ENCODE measurements at regions not wholly inside any gene's neighbourhood (a gene's known extent, or its start where the extent isn't known, plus 50 kb on each side); places are given as distances from the start of the nearest gene placed in this dataset.

DNA sequence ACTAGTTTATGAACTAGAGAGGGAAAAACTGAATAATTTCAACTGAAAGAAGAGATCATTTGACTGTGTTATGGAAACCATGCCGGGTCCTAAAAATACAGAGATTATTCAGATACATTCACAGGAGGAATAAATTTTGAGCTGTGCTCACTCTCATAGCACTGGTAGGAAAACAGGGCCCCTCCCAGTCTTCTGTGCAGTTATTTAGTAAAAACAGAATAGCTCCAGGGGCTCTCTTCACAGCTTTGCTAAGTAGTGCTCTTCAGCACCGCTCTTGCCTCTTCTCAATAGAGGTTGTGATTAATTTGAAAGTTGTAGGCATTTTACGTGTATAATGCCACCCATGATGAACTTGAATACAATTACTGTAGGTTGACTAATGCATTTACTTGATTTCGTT lies 435.9 kb upstream of the PDE3A start:
- Histone ChIP-seq H3K9me1 (ENCODE audit: control insufficient read depth, insufficient read depth, low read length) (no peaks in the 10 kb centered on the region), H3K9ac (ENCODE audit: insufficient read depth in 1 of 2, low read depth in 2 of 2, low read length in 2 of 2) (no peak overlapping the region), H2AFZ (ENCODE audit: low read depth, low read length) (no peak overlapping the region), H3K4me2 (ENCODE audit: insufficient read depth, low read length) (no peak overlapping the region), H3K4me3 (no peak overlapping the region), H3K9me3 (replicated peaks; ENCODE audit: control insufficient read depth, insufficient read depth, low read depth, low read length) (no peaks in the 10 kb centered on the region), H4K20me1 (replicated peaks; ENCODE audit: control insufficient read depth, insufficient read depth, low read length) (no peaks in the 10 kb centered on the region), H3K4me1 (replicated peaks in 1 of 2; ENCODE audit: control insufficient read depth in 2 of 2, insufficient read depth in 2 of 2, low read length in 2 of 2) (no peaks in the 10 kb centered on the region), H3K79me2 (ENCODE audit: control insufficient read depth, insufficient read depth, low read length) (no peaks in the 10 kb centered on the region), H3K36me3 (ENCODE audit: control insufficient read depth, insufficient read depth, low read length) (no peaks in the 10 kb centered on the region), H3K27ac (ENCODE audit: extremely low read depth, low read depth, low read length) (no peak overlapping the region), H3K27me3 (ENCODE audit: control insufficient read depth in 2 of 2, insufficient read depth in 2 of 2, low read length in 2 of 2) (no peaks in the 10 kb centered on the region)
- in situ Hi-C loops (cut with MboI) (no loop called here), intact Hi-C loops (cut with micrococcal nuclease) (no loop called here)
- TF ChIP-seq, protein P1, sequence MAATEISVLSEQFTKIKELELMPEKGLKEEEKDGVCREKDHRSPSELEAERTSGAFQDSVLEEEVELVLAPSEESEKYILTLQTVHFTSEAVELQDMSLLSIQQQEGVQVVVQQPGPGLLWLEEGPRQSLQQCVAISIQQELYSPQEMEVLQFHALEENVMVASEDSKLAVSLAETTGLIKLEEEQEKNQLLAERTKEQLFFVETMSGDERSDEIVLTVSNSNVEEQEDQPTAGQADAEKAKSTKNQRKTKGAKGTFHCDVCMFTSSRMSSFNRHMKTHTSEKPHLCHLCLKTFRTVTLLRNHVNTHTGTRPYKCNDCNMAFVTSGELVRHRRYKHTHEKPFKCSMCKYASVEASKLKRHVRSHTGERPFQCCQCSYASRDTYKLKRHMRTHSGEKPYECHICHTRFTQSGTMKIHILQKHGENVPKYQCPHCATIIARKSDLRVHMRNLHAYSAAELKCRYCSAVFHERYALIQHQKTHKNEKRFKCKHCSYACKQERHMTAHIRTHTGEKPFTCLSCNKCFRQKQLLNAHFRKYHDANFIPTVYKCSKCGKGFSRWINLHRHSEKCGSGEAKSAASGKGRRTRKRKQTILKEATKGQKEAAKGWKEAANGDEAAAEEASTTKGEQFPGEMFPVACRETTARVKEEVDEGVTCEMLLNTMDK (IDR thresholded peaks at IDR 0.05; ENCODE audit: borderline replicate concordance, insufficient read depth, low read depth, low read length, poor library complexity, severe bottlenecking), result no peak
- no peak for TF ChIP-seq BHLHE40 (IDR thresholded peaks at IDR 0.05; ENCODE audit: low read length)
- no peak for TF ChIP-seq ZNF311 (CRISPR knock-in tag; IDR thresholded peaks at IDR 0.05)
- 0% methylated on average over 4 of the region's 4 CpGs for WGBS (ENCODE audit: insufficient coverage, low coverage, missing lambda C conversion rate)
- ATAC-seq (no peak), DNase-seq (ENCODE audit: extremely low read depth in 1 of 4, low spot score in 3 of 4) (no peak), FAIRE-seq (no peak)
- CTCF ChIA-PET (ENCODE audit: low intra/inter-chr PET ratio), result no interaction called here
- no TSS peak for BruUV-seq (replicated peaks)
- POLR2A ChIA-PET, result no interaction called here

DNA sequence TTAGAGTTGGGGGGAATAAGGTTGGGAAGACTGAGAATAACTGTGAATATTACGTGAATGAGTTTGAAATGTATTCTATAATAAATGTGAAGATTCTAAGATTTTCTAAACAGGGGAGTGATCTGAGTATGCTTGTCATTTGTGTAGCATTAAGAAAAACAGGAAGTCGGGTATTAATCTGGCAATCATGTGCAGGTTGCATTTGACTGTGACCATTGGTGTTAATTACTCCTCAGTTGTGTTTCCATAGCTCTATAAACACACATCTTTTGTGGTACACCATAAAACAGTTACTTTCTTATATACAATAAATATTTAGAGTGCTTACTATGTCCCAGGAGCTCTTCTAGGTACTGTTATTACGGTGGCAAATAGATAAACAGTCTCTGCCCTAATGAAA lies 434.4 kb upstream of the PDE3A start:
- BruUV-seq (replicated peaks), result no TSS peak
- TF ChIP-seq EHMT2 (IDR thresholded peaks at IDR 0.05), result no peak
- no peak for TF ChIP-seq NR4A1 (CRISPR knock-in tag; IDR thresholded peaks at IDR 0.05)
- no peak for TF ChIP-seq NR4A1 (tag; IDR thresholded peaks at IDR 0.05)
- no peak for TF ChIP-seq RBM15 (IDR thresholded peaks at IDR 0.05; ENCODE audit: insufficient read depth, low read length)
- no peak for TF ChIP-seq CBX5 (IDR thresholded peaks at IDR 0.05; ENCODE audit: borderline replicate concordance, low read depth)
- no peak for TF ChIP-seq POLR2A (conservative IDR thresholded peaks at IDR 0.05)

More for the DNA sequence above, 434.4 kb upstream of the PDE3A start:
- H2AFZ ChIP-seq (ENCODE audit: low read depth, low read length), result no peak overlapping the region
- H3K4me3 ChIP-seq, result no peak overlapping the region
- intact Hi-C loops (cut with micrococcal nuclease), result no loop called here
- no peaks in the 10 kb centered on the region for H3K27me3 ChIP-seq (ENCODE audit: control insufficient read depth in 2 of 2, insufficient read depth in 2 of 2, low read length in 2 of 2)
- no peaks in the 10 kb centered on the region for H3K36me3 ChIP-seq (ENCODE audit: control insufficient read depth, insufficient read depth, low read length)
- 3% methylated on average over 3 of the region's 3 CpGs for WGBS (ENCODE audit: insufficient coverage, low coverage, missing lambda C conversion rate)
- H3K27ac ChIP-seq (ENCODE audit: extremely low read depth, low read depth, low read length), result no peak overlapping the region
- FAIRE-seq, result no peak
- no peak overlapping the region for H3K4me2 ChIP-seq (ENCODE audit: insufficient read depth, low read length)
- no peaks in the 10 kb centered on the region for H3K9me1 ChIP-seq (ENCODE audit: control insufficient read depth, insufficient read depth, low read length)
- no peaks in the 10 kb centered on the region for H3K79me2 ChIP-seq (ENCODE audit: control insufficient read depth, insufficient read depth, low read length)
- ChIA-PET CTCF (ENCODE audit: low intra/inter-chr PET ratio) (no interaction called here), POLR2A (no interaction called here)
- no peaks in the 10 kb centered on the region for H4K20me1 ChIP-seq (replicated peaks; ENCODE audit: control insufficient read depth, insufficient read depth, low read length)
- DNase-seq (ENCODE audit: extremely low read depth in 1 of 4, low spot score in 3 of 4), result no peak
- H3K9ac ChIP-seq (ENCODE audit: insufficient read depth in 1 of 2, low read depth in 2 of 2, low read length in 2 of 2), result no peak overlapping the region
- in situ Hi-C loops (cut with MboI), result no loop called here
- ATAC-seq, result no peak
- no peaks in the 10 kb centered on the region for H3K9me3 ChIP-seq (replicated peaks; ENCODE audit: control insufficient read depth, insufficient read depth, low read depth, low read length)
- no peaks in the 10 kb centered on the region for H3K4me1 ChIP-seq (replicated peaks in 1 of 2; ENCODE audit: control insufficient read depth in 2 of 2, insufficient read depth in 2 of 2, low read length in 2 of 2)

All from K562 (cell line).